Right ventricle myocardium superior (tissue), 1 donor: ENCODE measurements at regions not wholly inside any gene's neighbourhood (a gene's known extent, or its start where the extent isn't known, plus 50 kb on each side); places are given as distances from the start of the nearest gene placed in this dataset.
"Not testable (repeated sequence)": the region's sequence is repeated elsewhere in the genome, so short reads cannot be mapped to it uniquely, and the experiment has no call there.

Source experiments
- ATAC-seq: fragments of 200-7000 bp; cut with Tn5 transposase; one replicate; pipeline ENCODE4 v1.9.1; 2020; ENCODE audit warnings: mild to moderate bottlenecking; ENCODE audit not compliant: poor library complexity
- DNase-seq: peaks from one replicate; pipeline ENCODE4 v3.0.0-alpha.2; 2020
- intact Hi-C: fragments of 100-400 bp; cut with DNase I; formaldehyde crosslinking; loops from one replicate; pipeline ENCODE4 v1.11.2; 2022
- donor health status: DM: no; HTN: yes; CAD: no; lungs with severe emphysema.

GRCh38 chr16:66028510-66029216 is 337.8 kb upstream of the CDH5 start:
- intact Hi-C loops = no loop called here
- DNase-seq (no peak), ATAC-seq (peak; percentile 51)

GRCh38 chr16:66026787-66027330 is 339.6 kb upstream of the CDH5 start:
- DNase-seq (no peak), ATAC-seq (no peak)
- intact Hi-C loops = no loop called here

DNA sequence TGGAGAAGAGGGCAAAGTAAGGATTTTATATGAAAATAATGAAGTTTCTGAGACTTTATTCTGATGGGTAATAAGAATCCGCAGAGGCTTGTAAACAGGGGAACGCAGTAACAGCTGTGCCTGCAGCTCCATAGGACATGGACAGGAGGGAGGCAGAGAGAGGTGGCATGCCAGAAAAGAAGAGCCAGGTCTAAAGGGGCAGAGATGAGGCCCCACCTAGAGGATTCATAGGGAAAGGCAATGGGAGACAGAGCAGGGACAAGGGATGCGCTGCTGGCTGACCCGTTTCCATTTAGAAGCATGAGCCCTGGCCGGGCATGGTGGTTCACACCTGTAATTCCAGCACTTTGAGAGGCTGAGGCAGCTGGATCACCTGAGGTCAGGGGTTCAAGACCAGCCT is 340.3 kb upstream of the CDH5 start:
- intact Hi-C loops = no loop called here
- DNase-seq (no peak), ATAC-seq (peak; percentile 55)

DNA sequence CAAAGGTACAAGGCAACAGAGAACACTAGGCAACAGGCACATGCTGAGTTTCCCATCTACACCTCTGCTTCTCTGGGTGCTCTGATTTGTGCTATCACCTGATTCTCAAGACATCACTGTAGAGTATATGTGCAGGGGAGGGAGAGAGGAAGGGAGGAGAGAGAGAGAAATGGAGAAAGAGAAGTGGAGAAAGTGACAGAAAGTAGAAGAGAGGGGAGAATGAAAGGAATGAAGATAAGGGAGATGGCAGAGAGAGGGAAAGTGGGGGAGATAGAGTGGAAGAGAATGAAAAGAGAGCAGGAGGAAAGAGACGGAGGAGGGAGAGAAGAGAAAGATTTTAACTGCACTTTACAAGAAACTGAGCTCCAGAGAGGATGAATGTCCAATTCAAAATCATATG is 340.7 kb upstream of the CDH5 start:
- intact Hi-C loops = no loop called here
- no peak for DNase-seq

GRCh38 chr16:66024567-66024966 is 341.9 kb upstream of the CDH5 start:
- intact Hi-C loops, ATAC-seq, DNase-seq: not testable (repeated sequence)

More for the DNA sequence above, 340.7 kb upstream of the CDH5 start:
- no peak for ATAC-seq

DNA sequence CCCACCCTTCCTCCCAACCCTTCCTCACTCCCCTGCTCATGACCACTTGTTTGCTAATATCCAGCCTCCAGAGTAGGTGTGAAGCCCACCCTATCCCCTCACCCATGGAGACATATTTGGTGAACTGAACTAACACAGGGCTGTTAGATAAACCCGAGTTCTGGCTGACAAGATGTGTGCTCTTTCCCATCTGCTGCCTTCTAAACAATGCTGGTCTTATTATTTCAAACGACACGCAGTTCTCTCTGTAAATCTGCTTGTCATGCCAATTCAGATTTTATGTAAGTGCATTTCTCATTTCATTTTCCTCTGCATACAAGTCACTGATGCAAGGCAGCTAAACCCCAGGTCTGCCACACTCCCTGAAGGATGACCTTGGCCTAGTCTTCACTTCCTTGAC is 343.0 kb upstream of the CDH5 start:
- no peak for ATAC-seq
- DNase-seq = no peak
- intact Hi-C loops = no loop called here

GRCh38 chr16:66020642-66021041 is 345.8 kb upstream of the CDH5 start:
- DNase-seq = no peak
- intact Hi-C loops = no loop called here
- ATAC-seq = no peak

GRCh38 chr16:66020046-66020445 is 346.4 kb upstream of the CDH5 start:
- intact Hi-C loops = no loop called here
- ATAC-seq (no peak), DNase-seq (no peak)

GRCh38 chr16:66019502-66019901 is 347.0 kb upstream of the CDH5 start:
- ATAC-seq, DNase-seq, intact Hi-C loops: not testable (repeated sequence)

- DNase-seq (no peak), ATAC-seq (no peak)
- intact Hi-C loops = no loop called here
Measured at GRCh38 chr16:66014221-66014620, 352.3 kb upstream of the CDH5 start.

GRCh38 chr16:66013486-66013885 is 353.0 kb upstream of the CDH5 start:
- intact Hi-C loops = no loop called here

GRCh38 chr16:66008136-66008535 is 358.4 kb upstream of the CDH5 start:
- intact Hi-C loops = no loop called here
- DNase-seq (no peak), ATAC-seq (no peak)

More at GRCh38 chr16:66013486-66013885, 353.0 kb upstream of the CDH5 start:
- no peak for DNase-seq
- no peak for ATAC-seq

GRCh38 chr16:66007717-66008116 is 358.8 kb upstream of the CDH5 start:
- ATAC-seq (no peak), DNase-seq (no peak)
- intact Hi-C loops = no loop called here

DNA sequence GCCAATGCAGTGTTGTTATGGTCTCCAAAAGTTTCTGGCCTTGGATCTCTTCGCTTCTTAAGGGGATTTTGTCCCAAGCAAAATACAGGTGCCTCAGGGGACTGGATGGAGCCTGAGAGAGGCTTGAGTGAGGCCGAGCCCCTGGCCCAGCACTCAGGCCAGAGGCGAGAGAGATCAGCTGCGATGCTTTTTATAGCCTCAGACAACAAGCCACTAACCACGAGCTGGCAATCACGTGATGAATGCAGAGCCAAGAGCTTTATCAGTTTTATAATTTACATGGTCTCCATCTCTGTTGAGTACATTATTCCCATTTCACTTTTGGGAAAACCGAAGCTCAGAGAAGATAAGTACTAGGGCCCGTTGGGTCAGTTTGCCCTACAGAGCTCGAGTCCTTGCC is 360.0 kb upstream of the CDH5 start:
- DNase-seq = no peak
- ATAC-seq = peak; percentile 61
- intact Hi-C loops = no loop called here

DNA sequence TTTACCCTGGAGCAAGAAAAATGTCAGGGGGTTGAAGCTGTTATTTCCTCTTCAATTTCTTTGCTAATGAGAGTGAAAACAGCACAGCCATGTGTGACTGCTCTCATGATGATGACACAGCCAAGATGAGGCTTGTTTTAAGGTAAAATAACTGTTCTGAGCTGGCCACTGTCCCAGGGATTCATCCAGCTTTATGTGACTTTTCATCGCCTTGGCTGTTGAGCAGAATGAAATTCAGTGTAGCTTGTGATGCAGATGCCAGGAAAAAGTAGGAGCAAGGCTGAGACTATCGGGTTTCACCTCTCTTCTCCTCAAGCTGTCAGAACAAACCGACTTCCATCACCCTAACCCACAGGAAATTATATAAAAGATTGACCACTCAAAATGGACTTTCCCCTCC is 361.8 kb upstream of the CDH5 start:
- intact Hi-C loops = no loop called here
- no peak for DNase-seq
- no peak for ATAC-seq

GRCh38 chr16:66003201-66003600 is 363.3 kb upstream of the CDH5 start:
- intact Hi-C loops = no loop called here
- ATAC-seq (no peak), DNase-seq (no peak)

- DNase-seq (no peak), ATAC-seq (no peak)
- intact Hi-C loops = no loop called here
Measured at GRCh38 chr16:66002601-66003000, 363.9 kb upstream of the CDH5 start.

DNA sequence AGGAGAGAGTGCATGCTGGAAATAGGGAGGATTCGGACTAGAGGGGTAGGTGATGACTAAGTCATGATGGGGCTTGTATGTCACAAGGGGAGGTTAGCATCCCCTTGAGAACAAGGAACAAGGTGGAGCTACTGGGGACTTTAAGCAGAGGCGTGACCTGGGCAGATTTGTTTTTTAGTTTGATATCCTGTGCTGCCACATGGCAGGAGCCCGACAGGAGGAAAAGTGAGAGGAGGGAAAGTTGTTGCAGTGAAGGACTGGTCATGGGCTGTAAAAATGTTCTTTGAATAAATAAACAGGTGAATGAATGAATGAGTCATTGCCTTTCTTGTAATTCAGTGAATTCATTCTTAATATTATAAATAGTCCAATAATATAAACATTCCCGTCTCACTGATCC is 365.1 kb upstream of the CDH5 start:
- DNase-seq (no peak), ATAC-seq (no peak)
- intact Hi-C loops = no loop called here

GRCh38 chr16:65998443-65998842 is 368.0 kb upstream of the CDH5 start:
- no peak for DNase-seq
- intact Hi-C loops = no loop called here
- no peak for ATAC-seq

- no peak for ATAC-seq
- intact Hi-C loops = no loop called here
- no peak for DNase-seq
Measured at GRCh38 chr16:65994291-65994690, 372.2 kb upstream of the CDH5 start.
